ENCODE measurements at regions not wholly inside any gene's neighbourhood (a gene's known extent, or its start where the extent isn't known, plus 50 kb on each side); places are given as distances from the start of the nearest gene placed in this dataset.

GRCh38 chr14:83253870-83254269, 1720.2 kb upstream of the SEL1L start:
- Histone ChIP-seq H3K27ac (no peak overlapping the region), H3K9me3 (no peaks in the 10 kb centered on the region), H3K27me3 (no peaks in the 10 kb centered on the region), H3K4me3 (no peak overlapping the region), H3K4me1 (no peaks in the 10 kb centered on the region), H3K36me3 (no peaks in the 10 kb centered on the region)
- TF ChIP-seq POLR2A (IDR thresholded peaks at IDR 0.05) (no peak), CTCF (IDR thresholded peaks at IDR 0.05) (no peak), POLR2AphosphoS5 (IDR thresholded peaks at IDR 0.05) (no peak), EP300 (IDR thresholded peaks at IDR 0.05; ENCODE audit: low read depth) (no peak)
- in situ Hi-C loops (cut with MboI; ENCODE audit: low pct_ligation_motif_present in 1 of 4, low pct_unique_long_range_greater_than_20kb in 1 of 4, low sequenced_read_pairs in 3 of 4) (no loop called here), intact Hi-C loops (cut with DNase I; ENCODE audit: low total_unique reads) (no loop called here)
- WGBS, 2 donors (ENCODE audit: low coverage in 1 of 2), result 84 to 100% methylated on average over 1 to 2 of the region's 2 CpGs
- DNase-seq, result no peak

- 61 to 63% methylated on average over 2 of the region's 2 CpGs for WGBS, 2 donors (ENCODE audit: low coverage in 1 of 2)
- no peak overlapping the region for H3K27ac ChIP-seq
- H3K4me3 ChIP-seq, result no peak overlapping the region
- H3K4me1 ChIP-seq, result no peaks in the 10 kb centered on the region
- no peaks in the 10 kb centered on the region for H3K36me3 ChIP-seq
- intact Hi-C loops (cut with DNase I; ENCODE audit: low total_unique reads) (no loop called here), in situ Hi-C loops (cut with MboI; ENCODE audit: low pct_ligation_motif_present in 1 of 4, low pct_unique_long_range_greater_than_20kb in 1 of 4, low sequenced_read_pairs in 3 of 4) (no loop called here)
- no peak for TF ChIP-seq CTCF (IDR thresholded peaks at IDR 0.05)
- TF ChIP-seq POLR2A (IDR thresholded peaks at IDR 0.05), result no peak
- no peak for TF ChIP-seq POLR2AphosphoS5 (IDR thresholded peaks at IDR 0.05)
- no peaks in the 10 kb centered on the region for H3K27me3 ChIP-seq
- no peaks in the 10 kb centered on the region for H3K9me3 ChIP-seq
- no peak for DNase-seq
Measured at GRCh38 chr14:83255015-83255726, 1721.5 kb upstream of the SEL1L start.

GRCh38 chr14:83255727-83256090, 1722.1 kb upstream of the SEL1L start:
- 71 to 77% methylated on average over 1 of the region's 1 CpG for WGBS, 2 donors (ENCODE audit: low coverage in 1 of 2)
- Histone ChIP-seq H3K36me3 (no peaks in the 10 kb centered on the region), H3K27ac (no peak overlapping the region), H3K9me3 (no peaks in the 10 kb centered on the region), H3K4me1 (no peaks in the 10 kb centered on the region), H3K4me3 (no peak overlapping the region), H3K27me3 (no peaks in the 10 kb centered on the region)
- in situ Hi-C loops (cut with MboI; ENCODE audit: low pct_ligation_motif_present in 1 of 4, low pct_unique_long_range_greater_than_20kb in 1 of 4, low sequenced_read_pairs in 3 of 4) (no loop called here), intact Hi-C loops (cut with DNase I; ENCODE audit: low total_unique reads) (no loop called here)
- no peak for DNase-seq
- TF ChIP-seq POLR2A (IDR thresholded peaks at IDR 0.05) (no peak), EP300 (IDR thresholded peaks at IDR 0.05; ENCODE audit: low read depth) (no peak), POLR2AphosphoS5 (IDR thresholded peaks at IDR 0.05) (no peak), CTCF (IDR thresholded peaks at IDR 0.05) (no peak)

GRCh38 chr14:83257466-83258439, 1724.1 kb upstream of the SEL1L start:
- no peak for DNase-seq
- H3K36me3 ChIP-seq, result no peaks in the 10 kb centered on the region
- no peaks in the 10 kb centered on the region for H3K4me1 ChIP-seq
- no peak for TF ChIP-seq CTCF (IDR thresholded peaks at IDR 0.05)
- in situ Hi-C loops (cut with MboI; ENCODE audit: low pct_ligation_motif_present in 1 of 4, low pct_unique_long_range_greater_than_20kb in 1 of 4, low sequenced_read_pairs in 3 of 4) (no loop called here), intact Hi-C loops (cut with DNase I; ENCODE audit: low total_unique reads) (no loop called here)
- WGBS, 2 donors (ENCODE audit: low coverage in 1 of 2), result 58 to 59% methylated on average over 5 of the region's 5 CpGs
- no peak overlapping the region for H3K27ac ChIP-seq
- no peak overlapping the region for H3K4me3 ChIP-seq
- no peaks in the 10 kb centered on the region for H3K27me3 ChIP-seq
- no peaks in the 10 kb centered on the region for H3K9me3 ChIP-seq

Measured in transverse colon (tissue), 4 donors.